CD14-positive monocyte (primary cell): ENCODE measurements at regions not wholly inside any gene's neighbourhood (a gene's known extent, or its start where the extent isn't known, plus 50 kb on each side); places are given as distances from the start of the nearest gene placed in this dataset.
"Not testable (repeated sequence)": the region's sequence is repeated elsewhere in the genome, so short reads cannot be mapped to it uniquely, and the experiment has no call there.

ENCODE experiments used
- DNase-seq, 3 donors: peaks; one replicate each; pipeline ENCODE4 v3.0.0-alpha.2; 2011 to 2022
- H2AFZ ChIP-seq: 2 replicates; pipeline ENCODE4 v1.6.0; 2012; ENCODE audit warnings: mild to moderate bottlenecking, low read depth, low read length, inconsistent platforms; ENCODE audit not compliant: insufficient read depth, poor library complexity, severe bottlenecking
- H3K27ac ChIP-seq, 2 donors: 1 replicate in 1 of 2; 2 replicates in 1 of 2; pipeline ENCODE4 v1.5.1; 2012 to 2013; ENCODE audit warnings: low read length in 2 of 2, control low read depth in 1 of 2, inconsistent platforms in 1 of 2, low read depth in 1 of 2, mild to moderate bottlenecking in 1 of 2
- H3K27me3 ChIP-seq, 2 donors: one replicate each; pipeline versions ENCODE4 v1.6.0 to v1.6.1; 2011 to 2013; ENCODE audit warnings: low read length in 2 of 2; ENCODE audit not compliant: control insufficient read depth in 2 of 2, insufficient read depth in 2 of 2
- H3K36me3 ChIP-seq, 2 donors: replicated peaks in 1 of 2; 1 replicate in 1 of 2; 2 replicates in 1 of 2; pipeline versions ENCODE4 v1.5.1 to v1.6.1; 2012 to 2013; ENCODE audit warnings: low read length in 2 of 2, control low read depth in 1 of 2, inconsistent platforms in 1 of 2, mild to moderate bottlenecking in 1 of 2; ENCODE audit not compliant: insufficient read depth in 2 of 2, control insufficient read depth in 1 of 2
- H3K4me1 ChIP-seq, 2 donors: 1 replicate in 1 of 2; 2 replicates in 1 of 2; pipeline versions ENCODE4 v1.5.1 to v1.6.1; 2012 to 2013; ENCODE audit warnings: low read length in 2 of 2, control low read depth in 1 of 2, inconsistent platforms in 1 of 2, mild to moderate bottlenecking in 1 of 2, moderate library complexity in 1 of 2; ENCODE audit not compliant: insufficient read depth in 2 of 2, control insufficient read depth in 1 of 2
- H3K4me2 ChIP-seq: replicated peaks from 2 replicates; pipeline ENCODE3; 2012; ENCODE audit warnings: low read length, moderate library complexity, mild to moderate bottlenecking; ENCODE audit not compliant: poor library complexity, severe bottlenecking; ENCODE audit errors: extremely low read depth
- H3K4me3 ChIP-seq, 3 experiments: fragments of 200-600 bp in 1 of 3; sonication (generic) in 1 of 3; replicated peaks in 1 of 3; 1 replicate in 2 of 3; 2 replicates in 1 of 3; pipeline ENCODE4 v1.5.1; 2011 to 2013; ENCODE audit warnings: low read length in 3 of 3, mild to moderate bottlenecking in 3 of 3, control low read depth in 2 of 3, low read depth in 2 of 3, inconsistent platforms in 1 of 3, moderate library complexity in 1 of 3
- H3K79me2 ChIP-seq: 2 replicates; pipeline ENCODE4 v1.6.0; 2012; ENCODE audit warnings: mild to moderate bottlenecking, control low read depth, inconsistent platforms, low read length, moderate library complexity; ENCODE audit not compliant: insufficient read depth
- H3K9ac ChIP-seq: 2 replicates; pipeline ENCODE4 v1.6.0; 2017; ENCODE audit warnings: low read length, mild to moderate bottlenecking; ENCODE audit not compliant: insufficient read depth, poor library complexity, severe bottlenecking
- H3K9me3 ChIP-seq, 2 donors: replicated peaks in 1 of 2; 1 replicate in 1 of 2; 2 replicates in 1 of 2; pipeline versions ENCODE4 v1.5.1 to v1.6.1; 2012 to 2013; ENCODE audit warnings: low read length in 2 of 2, control low read depth in 1 of 2; ENCODE audit not compliant: control insufficient read depth in 1 of 2, insufficient read depth in 1 of 2
- H4K20me1 ChIP-seq: 2 replicates; pipeline ENCODE4 v1.6.0; 2012; ENCODE audit warnings: mild to moderate bottlenecking, low read length, control low read depth, moderate library complexity; ENCODE audit not compliant: insufficient read depth
- H3K27ac Mint-ChIP-seq, 7 donors: one replicate each; pipeline ENCODE4 v1.8.0; 2020; ENCODE audit warnings: mild to moderate bottlenecking in 7 of 7, mixed read lengths in 7 of 7, moderate library complexity in 6 of 7, inconsistent platforms in 2 of 7
- H3K27me3 Mint-ChIP-seq, 3 donors: one replicate each; pipeline ENCODE4 v1.8.0; 2021 to 2022; ENCODE audit warnings: low read depth in 3 of 3, mild to moderate bottlenecking in 3 of 3, mixed read lengths in 3 of 3, moderate library complexity in 3 of 3, inconsistent platforms in 1 of 3
- H3K36me3 Mint-ChIP-seq, 2 donors: one replicate each; pipeline ENCODE4 v1.8.0; 2020; ENCODE audit warnings: mixed read lengths in 2 of 2, inconsistent platforms in 1 of 2, mild to moderate bottlenecking in 1 of 2
- H3K4me1 Mint-ChIP-seq: one replicate; pipeline ENCODE4 v1.8.0; 2020; ENCODE audit warnings: mild to moderate bottlenecking, mixed read lengths
- H3K4me3 Mint-ChIP-seq, 2 donors: one replicate each; pipeline ENCODE4 v1.8.0; 2020; ENCODE audit warnings: mild to moderate bottlenecking in 2 of 2, mixed read lengths in 2 of 2, moderate library complexity in 1 of 2
- H3K9me3 Mint-ChIP-seq, 7 donors: one replicate each; pipeline ENCODE4 v1.8.0; 2020 to 2022; ENCODE audit warnings: mixed read lengths in 7 of 7, mild to moderate bottlenecking in 6 of 7, moderate library complexity in 6 of 7, inconsistent platforms in 2 of 7
- CTCF ChIP-seq: fragments of 200-600 bp; IDR thresholded peaks from one replicate; pipeline ENCODE4 v1.8.0; 2022; ENCODE audit warnings: antibody characterized with exemption, mild to moderate bottlenecking
- WGBS: methylation state at CpG from one replicate; pipeline ENCODE4 v1.1.5; 2013; ENCODE audit warnings: missing lambda C conversion rate; ENCODE audit not compliant: insufficient coverage; 5-methylcytosine and 5-hydroxymethylcytosine counted together
- intact Hi-C, 2 donors: fragments of 100-400 bp; cut with micrococcal nuclease; formaldehyde crosslinking; loops; one replicate each; pipeline versions ENCODE4 v1.15.0 to v1.15.1; 2023

GRCh38 chr3:110430146-110430545 lies 641.5 kb upstream of the NECTIN3 start:
- no peak overlapping the region for H3K4me3 Mint-ChIP-seq
- Histone ChIP-seq H2AFZ (no peak overlapping the region), H3K79me2 (no peaks in the 10 kb centered on the region), H3K27me3 (no peaks in the 10 kb centered on the region), H3K36me3 (no peaks in the 10 kb centered on the region), H3K9me3 (no peaks in the 10 kb centered on the region), H3K4me2 (no peak overlapping the region), H4K20me1 (no peaks in the 10 kb centered on the region), H3K27ac (no peak overlapping the region), H3K9ac (no peak overlapping the region), H3K4me3 (no peak overlapping the region), H3K4me1 (no peaks in the 10 kb centered on the region)
- no peak for TF ChIP-seq CTCF
- no peak overlapping the region for H3K27ac Mint-ChIP-seq
- peaks cover 0 to 3% (median 0%) of the 10 kb centered on the region in 7 donors for H3K9me3 Mint-ChIP-seq
- no peaks in the 10 kb centered on the region for H3K27me3 Mint-ChIP-seq
- H3K4me1 Mint-ChIP-seq, result no peaks in the 10 kb centered on the region
- DNase-seq, result no peak
- intact Hi-C loops, result no loop called here
- no CpG with 5 or more reads among the region's 1 CpG for WGBS
- H3K36me3 Mint-ChIP-seq, result no peaks in the 10 kb centered on the region

- Histone ChIP-seq H2AFZ (no peak overlapping the region), H3K4me2 (no peak overlapping the region), H3K9ac (no peak overlapping the region), H4K20me1 (no peaks in the 10 kb centered on the region), H3K27me3 (no peaks in the 10 kb centered on the region), H3K79me2 (no peaks in the 10 kb centered on the region), H3K4me3 (no peak overlapping the region), H3K36me3 (no peaks in the 10 kb centered on the region), H3K27ac (no peak overlapping the region), H3K9me3 (no peaks in the 10 kb centered on the region), H3K4me1 (no peaks in the 10 kb centered on the region)
- Mint-ChIP-seq H3K9me3 (peaks cover 0 to 9% (median 2%) of the 10 kb centered on the region in 7 donors), H3K36me3 (no peaks in the 10 kb centered on the region), H3K4me3 (no peak overlapping the region), H3K4me1 (no peaks in the 10 kb centered on the region), H3K27me3 (no peaks in the 10 kb centered on the region), H3K27ac (no peak overlapping the region)
- TF ChIP-seq CTCF, result no peak
- no peak for DNase-seq
- 100% methylated on average over 1 of the region's 3 CpGs for WGBS
- intact Hi-C loops, result no loop called here
These were observed 635.4 kb upstream of the NECTIN3 start for GRCh38 chr3:110436209-110436608.

- H3K79me2 ChIP-seq, H3K4me1 ChIP-seq, H3K4me3 ChIP-seq, H3K36me3 Mint-ChIP-seq, H3K4me3 Mint-ChIP-seq, H3K27ac Mint-ChIP-seq, DNase-seq, intact Hi-C loops, H4K20me1 ChIP-seq, H3K27me3 Mint-ChIP-seq, H3K27me3 ChIP-seq, H3K27ac ChIP-seq, H3K4me1 Mint-ChIP-seq, H3K4me2 ChIP-seq, H3K9me3 ChIP-seq, H3K36me3 ChIP-seq, H2AFZ ChIP-seq, H3K9me3 Mint-ChIP-seq, H3K9ac ChIP-seq: not testable (repeated sequence)
- 91% methylated on average over 27 of the region's 30 CpGs for WGBS
These were observed 631.5 kb upstream of the NECTIN3 start for GRCh38 chr3:110440066-110440653.
